HEK293 (cell line): ENCODE measurements at regions not wholly inside any gene's neighbourhood (a gene's known extent, or its start where the extent isn't known, plus 50 kb on each side); places are given as distances from the start of the nearest gene placed in this dataset.

ENCODE experiments used
- CTCF ChIA-PET: fragments of 350-600 bp; formaldehyde crosslinking; extraction: SDS; loops from one replicate; lab custom pipeline; 2021; ENCODE audit warnings: antibody characterized with exemption; lab: Yijun Ruan, JAX
- POLR2A ChIA-PET: fragments of 300-600 bp; formaldehyde crosslinking; extraction: SDS; loops from one replicate; lab custom pipeline; 2020; ENCODE audit warnings: antibody characterized with exemption, inconsistent platforms; lab: Yijun Ruan, JAX
- H3K27ac ChIP-seq: fragments of 200-500 bp; sonication (Bioruptor generic); 2 replicates; pipeline ENCODE4 v1.5.1; 2014; ENCODE audit warnings: low read depth, low read length, control low read depth, inconsistent platforms; ENCODE audit errors: extremely low read depth
- H3K36me3 ChIP-seq, 2 experiments: fragments of 200-500 bp in 1 of 2; sonication (Bioruptor generic) in 1 of 2; 1 replicate in 1 of 2; 2 replicates in 1 of 2; pipeline ENCODE4 v1.5.1; 2014 to 2017; ENCODE audit warnings: inconsistent platforms in 2 of 2, low read length in 2 of 2; ENCODE audit not compliant: control insufficient read depth in 2 of 2, insufficient read depth in 1 of 2
- H3K4me1 ChIP-seq: fragments of 200-500 bp; sonication (Bioruptor generic); 2 replicates; pipeline ENCODE4 v1.5.1; 2014; ENCODE audit warnings: mild to moderate bottlenecking, low read length, inconsistent platforms; ENCODE audit not compliant: control insufficient read depth, insufficient read depth
- H3K4me3 ChIP-seq: 2 replicates; pipeline ENCODE4 v1.5.1; 2011; ENCODE audit warnings: low read depth, mild to moderate bottlenecking, control low read depth, low read length, moderate library complexity
- H3K9me3 ChIP-seq: fragments of 200-500 bp; sonication (Bioruptor generic); 2 replicates; pipeline ENCODE4 v1.5.1; 2014; ENCODE audit warnings: low read depth, low read length, inconsistent platforms; ENCODE audit not compliant: control insufficient read depth, insufficient read depth
- GFI1B ChIP-seq: fragments of 450-650 bp; formaldehyde crosslinking; IDR thresholded peaks from 2 replicates; pipeline ENCODE4 v1.5.1; 2016; ENCODE audit warnings: missing biosample characterization, missing genetic modification characterization
- GLIS1 ChIP-seq: fragments of 450-650 bp; formaldehyde crosslinking; IDR thresholded peaks from 2 replicates; pipeline ENCODE4 v1.5.1; 2016; ENCODE audit warnings: missing biosample characterization, missing genetic modification characterization
- KLF8 ChIP-seq: fragments of 450-650 bp; formaldehyde crosslinking; IDR thresholded peaks from 2 replicates; pipeline ENCODE4 v1.5.1; 2016; ENCODE audit warnings: missing biosample characterization, missing genetic modification characterization
- WT1 ChIP-seq: fragments of 450-650 bp; formaldehyde crosslinking; IDR thresholded peaks from 2 replicates; pipeline ENCODE4 v1.5.1; 2016; ENCODE audit warnings: missing biosample characterization, missing genetic modification characterization
- ZBTB6 ChIP-seq: fragments of 450-650 bp; formaldehyde crosslinking; IDR thresholded peaks from 2 replicates; pipeline ENCODE4 v1.5.1; 2017; ENCODE audit warnings: missing biosample characterization, missing genetic modification characterization
- ZNF112 ChIP-seq: fragments of 450-650 bp; formaldehyde crosslinking; IDR thresholded peaks from 2 replicates; pipeline ENCODE4 v1.5.0; 2017; ENCODE audit warnings: missing biosample characterization, missing genetic modification characterization
- ZNF121 ChIP-seq: fragments of 450-650 bp; formaldehyde crosslinking; IDR thresholded peaks from 2 replicates; pipeline ENCODE4 v1.5.1; 2016; ENCODE audit warnings: missing biosample characterization, missing genetic modification characterization
- ZNF146 ChIP-seq: fragments of 450-650 bp; formaldehyde crosslinking; IDR thresholded peaks from 2 replicates; pipeline ENCODE4 v1.5.1; 2016; ENCODE audit warnings: missing biosample characterization, missing genetic modification characterization
- ZNF221 ChIP-seq: fragments of 450-650 bp; formaldehyde crosslinking; IDR thresholded peaks from 2 replicates; pipeline ENCODE4 v1.5.1; 2017; ENCODE audit warnings: missing biosample characterization, missing genetic modification characterization, borderline replicate concordance
- ZNF37A ChIP-seq: fragments of 450-650 bp; IDR thresholded peaks from 2 replicates; pipeline ENCODE4 v1.5.1; 2018; ENCODE audit warnings: missing biosample characterization, missing genetic modification characterization
- ZNF473 ChIP-seq: fragments of 450-650 bp; formaldehyde crosslinking; IDR thresholded peaks from 2 replicates; pipeline ENCODE4 v1.5.1; 2017; ENCODE audit warnings: missing biosample characterization, missing genetic modification characterization
- TF ChIP-seq, protein P1 (sequence below): fragments of 450-650 bp; formaldehyde crosslinking; IDR thresholded peaks from 2 replicates; pipeline ENCODE4 v1.5.1; 2017; ENCODE audit warnings: missing biosample characterization, missing genetic modification characterization
- TF ChIP-seq, protein P2 (sequence below): fragments of 450-650 bp; formaldehyde crosslinking; IDR thresholded peaks from 2 replicates; pipeline ENCODE4 v1.5.1; 2016; ENCODE audit warnings: missing biosample characterization, missing genetic modification characterization, borderline replicate concordance
- TF ChIP-seq, protein P3 (sequence below): fragments of 450-650 bp; formaldehyde crosslinking; IDR thresholded peaks from 2 replicates; pipeline ENCODE4 v1.5.1; 2016; ENCODE audit warnings: missing biosample characterization, missing genetic modification characterization
- TF ChIP-seq, protein P4 (sequence below): fragments of 450-650 bp; formaldehyde crosslinking; IDR thresholded peaks from 2 replicates; pipeline ENCODE4 v1.5.1; 2016; ENCODE audit warnings: missing biosample characterization, missing genetic modification characterization
- TF ChIP-seq, protein P5 (sequence below): fragments of 450-650 bp; formaldehyde crosslinking; IDR thresholded peaks from 2 replicates; pipeline ENCODE4 v1.5.1; 2017; ENCODE audit warnings: missing biosample characterization, missing genetic modification characterization
- TF ChIP-seq, protein P6 (sequence below): fragments of 450-650 bp; formaldehyde crosslinking; IDR thresholded peaks from 2 replicates; pipeline ENCODE4 v1.5.1; 2017; ENCODE audit warnings: missing biosample characterization, missing genetic modification characterization

DNA sequence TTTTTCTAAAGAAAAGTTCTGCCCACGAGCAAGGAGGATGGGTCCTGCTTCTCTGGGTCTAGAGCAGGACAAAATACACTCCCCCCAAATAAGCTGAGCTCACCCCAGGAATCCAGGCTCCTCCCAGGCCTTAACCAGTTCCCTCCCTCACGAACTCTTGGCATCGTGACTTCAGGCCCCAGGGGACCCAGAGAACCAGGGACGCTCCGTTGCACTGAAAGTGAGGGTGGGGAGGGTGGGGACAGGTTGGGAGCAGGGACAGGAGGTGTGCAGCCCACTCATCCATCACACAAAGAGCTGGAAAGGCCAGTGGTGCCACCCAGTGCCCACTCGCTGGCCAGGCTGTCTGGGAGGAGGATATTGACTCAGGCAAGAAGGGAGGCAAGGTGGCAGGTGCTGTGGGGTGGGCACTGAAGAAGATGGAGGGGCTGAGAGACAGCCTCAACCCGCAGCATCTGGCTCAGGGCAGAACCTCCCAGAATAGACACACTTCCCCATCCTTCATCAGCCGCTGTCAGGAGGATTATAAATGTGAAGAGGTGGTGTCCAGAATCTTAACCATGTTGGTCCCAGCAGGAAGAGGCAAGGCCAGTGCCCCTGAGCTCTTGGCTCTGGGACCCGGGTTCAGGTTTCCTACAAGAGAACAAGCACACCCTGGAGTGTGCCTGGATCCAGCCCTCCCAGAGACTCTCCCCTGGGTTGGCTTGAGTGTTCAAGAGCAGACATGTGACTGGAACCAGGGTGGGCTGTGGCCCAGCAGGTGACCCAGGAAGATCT lies 67.9 kb upstream of the RPL38 start:
- H3K27ac ChIP-seq: no peak overlapping the region
- no peaks in the 10 kb centered on the region for H3K4me1 ChIP-seq
- no peak overlapping the region for H3K4me3 ChIP-seq
- TF ChIP-seq GLIS1 (tag by site-specific recombination) (peak; percentile 33), ZBTB6 (no peak)
- TF ChIP-seq, all 188 proteins: peak for 1
- CTCF ChIA-PET: no interaction called here
- H3K9me3 ChIP-seq: no peaks in the 10 kb centered on the region; the same call in 1 of the 2 replicates
- POLR2A ChIA-PET: no interaction called here
- H3K36me3 ChIP-seq: no peaks in the 10 kb centered on the region

- no peak overlapping the region for H3K4me3 ChIP-seq
- CTCF ChIA-PET: interaction anchor here (0.6 to 1.3 kb wide), 5 partner anchors 10 to 187 kb away, joined by 3 to 5 read pairs (median 3); no protein-coding TSS in a partner anchor
- TF ChIP-seq ZNF112 (tag by site-specific recombination) (no peak), GFI1B (tag by site-specific recombination) (no peak), ZNF221 (tag by site-specific recombination) (no peak), WT1 (tag by site-specific recombination) (no peak), ZNF37A (tag by site-specific recombination) (no peak), KLF8 (tag by site-specific recombination) (no peak), ZNF146 (tag by site-specific recombination) (no peak), ZNF121 (tag by site-specific recombination) (no peak), ZNF473 (tag by site-specific recombination) (no peak)
- TF ChIP-seq, protein P1, sequence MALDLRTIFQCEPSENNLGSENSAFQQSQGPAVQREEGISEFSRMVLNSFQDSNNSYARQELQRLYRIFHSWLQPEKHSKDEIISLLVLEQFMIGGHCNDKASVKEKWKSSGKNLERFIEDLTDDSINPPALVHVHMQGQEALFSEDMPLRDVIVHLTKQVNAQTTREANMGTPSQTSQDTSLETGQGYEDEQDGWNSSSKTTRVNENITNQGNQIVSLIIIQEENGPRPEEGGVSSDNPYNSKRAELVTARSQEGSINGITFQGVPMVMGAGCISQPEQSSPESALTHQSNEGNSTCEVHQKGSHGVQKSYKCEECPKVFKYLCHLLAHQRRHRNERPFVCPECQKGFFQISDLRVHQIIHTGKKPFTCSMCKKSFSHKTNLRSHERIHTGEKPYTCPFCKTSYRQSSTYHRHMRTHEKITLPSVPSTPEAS (tag by site-specific recombination): no peak
- TF ChIP-seq, protein P2, sequence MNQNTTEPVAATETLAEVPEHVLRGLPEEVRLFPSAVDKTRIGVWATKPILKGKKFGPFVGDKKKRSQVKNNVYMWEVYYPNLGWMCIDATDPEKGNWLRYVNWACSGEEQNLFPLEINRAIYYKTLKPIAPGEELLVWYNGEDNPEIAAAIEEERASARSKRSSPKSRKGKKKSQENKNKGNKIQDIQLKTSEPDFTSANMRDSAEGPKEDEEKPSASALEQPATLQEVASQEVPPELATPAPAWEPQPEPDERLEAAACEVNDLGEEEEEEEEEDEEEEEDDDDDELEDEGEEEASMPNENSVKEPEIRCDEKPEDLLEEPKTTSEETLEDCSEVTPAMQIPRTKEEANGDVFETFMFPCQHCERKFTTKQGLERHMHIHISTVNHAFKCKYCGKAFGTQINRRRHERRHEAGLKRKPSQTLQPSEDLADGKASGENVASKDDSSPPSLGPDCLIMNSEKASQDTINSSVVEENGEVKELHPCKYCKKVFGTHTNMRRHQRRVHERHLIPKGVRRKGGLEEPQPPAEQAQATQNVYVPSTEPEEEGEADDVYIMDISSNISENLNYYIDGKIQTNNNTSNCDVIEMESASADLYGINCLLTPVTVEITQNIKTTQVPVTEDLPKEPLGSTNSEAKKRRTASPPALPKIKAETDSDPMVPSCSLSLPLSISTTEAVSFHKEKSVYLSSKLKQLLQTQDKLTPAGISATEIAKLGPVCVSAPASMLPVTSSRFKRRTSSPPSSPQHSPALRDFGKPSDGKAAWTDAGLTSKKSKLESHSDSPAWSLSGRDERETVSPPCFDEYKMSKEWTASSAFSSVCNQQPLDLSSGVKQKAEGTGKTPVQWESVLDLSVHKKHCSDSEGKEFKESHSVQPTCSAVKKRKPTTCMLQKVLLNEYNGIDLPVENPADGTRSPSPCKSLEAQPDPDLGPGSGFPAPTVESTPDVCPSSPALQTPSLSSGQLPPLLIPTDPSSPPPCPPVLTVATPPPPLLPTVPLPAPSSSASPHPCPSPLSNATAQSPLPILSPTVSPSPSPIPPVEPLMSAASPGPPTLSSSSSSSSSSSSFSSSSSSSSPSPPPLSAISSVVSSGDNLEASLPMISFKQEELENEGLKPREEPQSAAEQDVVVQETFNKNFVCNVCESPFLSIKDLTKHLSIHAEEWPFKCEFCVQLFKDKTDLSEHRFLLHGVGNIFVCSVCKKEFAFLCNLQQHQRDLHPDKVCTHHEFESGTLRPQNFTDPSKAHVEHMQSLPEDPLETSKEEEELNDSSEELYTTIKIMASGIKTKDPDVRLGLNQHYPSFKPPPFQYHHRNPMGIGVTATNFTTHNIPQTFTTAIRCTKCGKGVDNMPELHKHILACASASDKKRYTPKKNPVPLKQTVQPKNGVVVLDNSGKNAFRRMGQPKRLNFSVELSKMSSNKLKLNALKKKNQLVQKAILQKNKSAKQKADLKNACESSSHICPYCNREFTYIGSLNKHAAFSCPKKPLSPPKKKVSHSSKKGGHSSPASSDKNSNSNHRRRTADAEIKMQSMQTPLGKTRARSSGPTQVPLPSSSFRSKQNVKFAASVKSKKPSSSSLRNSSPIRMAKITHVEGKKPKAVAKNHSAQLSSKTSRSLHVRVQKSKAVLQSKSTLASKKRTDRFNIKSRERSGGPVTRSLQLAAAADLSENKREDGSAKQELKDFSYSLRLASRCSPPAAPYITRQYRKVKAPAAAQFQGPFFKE (tag by site-specific recombination): no peak
- TF ChIP-seq, protein P3, sequence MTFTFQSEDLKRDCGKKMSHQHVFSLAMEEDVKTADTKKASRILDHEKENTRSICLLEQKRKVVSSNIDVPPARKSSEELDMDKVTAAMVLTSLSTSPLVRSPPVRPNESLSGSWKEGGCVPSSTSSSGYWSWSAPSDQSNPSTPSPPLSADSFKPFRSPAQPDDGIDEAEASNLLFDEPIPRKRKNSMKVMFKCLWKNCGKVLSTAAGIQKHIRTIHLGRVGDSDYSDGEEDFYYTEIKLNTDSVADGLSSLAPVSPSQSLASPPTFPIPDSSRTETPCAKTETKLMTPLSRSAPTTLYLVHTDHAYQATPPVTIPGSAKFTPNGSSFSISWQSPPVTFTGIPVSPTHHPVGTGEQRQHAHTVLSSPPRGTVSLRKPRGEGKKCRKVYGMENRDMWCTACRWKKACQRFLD (tag by site-specific recombination): no peak
- TF ChIP-seq, protein P4, sequence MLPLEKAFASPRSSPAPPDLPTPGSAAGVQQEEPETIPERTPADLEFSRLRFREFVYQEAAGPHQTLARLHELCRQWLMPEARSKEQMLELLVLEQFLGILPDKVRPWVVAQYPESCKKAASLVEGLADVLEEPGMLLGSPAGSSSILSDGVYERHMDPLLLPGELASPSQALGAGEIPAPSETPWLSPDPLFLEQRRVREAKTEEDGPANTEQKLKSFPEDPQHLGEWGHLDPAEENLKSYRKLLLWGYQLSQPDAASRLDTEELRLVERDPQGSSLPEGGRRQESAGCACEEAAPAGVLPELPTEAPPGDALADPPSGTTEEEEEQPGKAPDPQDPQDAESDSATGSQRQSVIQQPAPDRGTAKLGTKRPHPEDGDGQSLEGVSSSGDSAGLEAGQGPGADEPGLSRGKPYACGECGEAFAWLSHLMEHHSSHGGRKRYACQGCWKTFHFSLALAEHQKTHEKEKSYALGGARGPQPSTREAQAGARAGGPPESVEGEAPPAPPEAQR: no peak
- TF ChIP-seq, protein P5, sequence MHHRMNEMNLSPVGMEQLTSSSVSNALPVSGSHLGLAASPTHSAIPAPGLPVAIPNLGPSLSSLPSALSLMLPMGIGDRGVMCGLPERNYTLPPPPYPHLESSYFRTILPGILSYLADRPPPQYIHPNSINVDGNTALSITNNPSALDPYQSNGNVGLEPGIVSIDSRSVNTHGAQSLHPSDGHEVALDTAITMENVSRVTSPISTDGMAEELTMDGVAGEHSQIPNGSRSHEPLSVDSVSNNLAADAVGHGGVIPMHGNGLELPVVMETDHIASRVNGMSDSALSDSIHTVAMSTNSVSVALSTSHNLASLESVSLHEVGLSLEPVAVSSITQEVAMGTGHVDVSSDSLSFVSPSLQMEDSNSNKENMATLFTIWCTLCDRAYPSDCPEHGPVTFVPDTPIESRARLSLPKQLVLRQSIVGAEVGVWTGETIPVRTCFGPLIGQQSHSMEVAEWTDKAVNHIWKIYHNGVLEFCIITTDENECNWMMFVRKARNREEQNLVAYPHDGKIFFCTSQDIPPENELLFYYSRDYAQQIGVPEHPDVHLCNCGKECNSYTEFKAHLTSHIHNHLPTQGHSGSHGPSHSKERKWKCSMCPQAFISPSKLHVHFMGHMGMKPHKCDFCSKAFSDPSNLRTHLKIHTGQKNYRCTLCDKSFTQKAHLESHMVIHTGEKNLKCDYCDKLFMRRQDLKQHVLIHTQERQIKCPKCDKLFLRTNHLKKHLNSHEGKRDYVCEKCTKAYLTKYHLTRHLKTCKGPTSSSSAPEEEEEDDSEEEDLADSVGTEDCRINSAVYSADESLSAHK (tag by site-specific recombination): no peak
- TF ChIP-seq, protein P6, sequence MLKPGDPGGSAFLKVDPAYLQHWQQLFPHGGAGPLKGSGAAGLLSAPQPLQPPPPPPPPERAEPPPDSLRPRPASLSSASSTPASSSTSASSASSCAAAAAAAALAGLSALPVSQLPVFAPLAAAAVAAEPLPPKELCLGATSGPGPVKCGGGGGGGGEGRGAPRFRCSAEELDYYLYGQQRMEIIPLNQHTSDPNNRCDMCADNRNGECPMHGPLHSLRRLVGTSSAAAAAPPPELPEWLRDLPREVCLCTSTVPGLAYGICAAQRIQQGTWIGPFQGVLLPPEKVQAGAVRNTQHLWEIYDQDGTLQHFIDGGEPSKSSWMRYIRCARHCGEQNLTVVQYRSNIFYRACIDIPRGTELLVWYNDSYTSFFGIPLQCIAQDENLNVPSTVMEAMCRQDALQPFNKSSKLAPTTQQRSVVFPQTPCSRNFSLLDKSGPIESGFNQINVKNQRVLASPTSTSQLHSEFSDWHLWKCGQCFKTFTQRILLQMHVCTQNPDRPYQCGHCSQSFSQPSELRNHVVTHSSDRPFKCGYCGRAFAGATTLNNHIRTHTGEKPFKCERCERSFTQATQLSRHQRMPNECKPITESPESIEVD: no peak
- H3K4me1 ChIP-seq: no peaks in the 10 kb centered on the region
- no peaks in the 10 kb centered on the region for H3K36me3 ChIP-seq
- H3K27ac ChIP-seq: no peak overlapping the region
- peaks cover 1% of the 10 kb centered on the region for H3K9me3 ChIP-seq
- POLR2A ChIA-PET: no interaction called here
Observed at GRCh38 chr17:74137416-74137815, 66.1 kb upstream of the RPL38 start.
